HG03354 (cell line): ENCODE measurements at regions not wholly inside any gene's neighbourhood (a gene's known extent, or its start where the extent isn't known, plus 50 kb on each side); places are given as distances from the start of the nearest gene placed in this dataset.

Experiments used
- ATAC-seq: cut with Tn5 transposase; IDR thresholded peaks from one replicate; pipeline ENCODE4 v1.9.1; 2021; ENCODE audit warnings: mild to moderate bottlenecking; ENCODE audit not compliant: unreplicated experiment, poor library complexity, severe bottlenecking

GRCh38 chr1:166221316-166221715, 54.5 kb upstream of the FAM78B start:
- peak; percentile 56 for ATAC-seq

- no peak for ATAC-seq
Measured at GRCh38 chr1:166233750-166234366, 67.1 kb upstream of the FAM78B start.

DNA sequence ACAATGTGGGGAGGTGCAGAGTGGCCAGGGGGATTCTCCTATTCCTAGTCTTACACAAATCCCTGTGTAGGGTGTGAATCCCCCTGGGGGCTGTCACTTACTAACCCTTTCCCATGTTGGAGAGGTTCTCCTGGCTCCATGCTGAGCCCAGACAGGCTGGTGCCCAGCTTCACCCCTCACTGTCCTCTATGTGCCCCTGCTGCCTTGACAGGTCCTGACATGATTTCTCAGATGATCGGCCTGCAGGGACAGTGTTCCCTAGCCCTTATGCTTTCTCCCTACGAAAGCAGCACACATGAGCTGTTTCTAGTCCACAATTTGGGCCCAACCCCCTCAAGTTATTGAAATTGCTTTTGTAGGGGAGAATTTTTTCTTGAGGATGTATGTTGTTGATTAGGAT, 68.9 kb upstream of the FAM78B start:
- ATAC-seq, result no peak

GRCh38 chr1:166237675-166238074, 70.9 kb upstream of the FAM78B start:
- ATAC-seq, result no peak

- ATAC-seq, result no peak
Measured at GRCh38 chr1:166253076-166253779, 86.4 kb upstream of the FAM78B start.

DNA sequence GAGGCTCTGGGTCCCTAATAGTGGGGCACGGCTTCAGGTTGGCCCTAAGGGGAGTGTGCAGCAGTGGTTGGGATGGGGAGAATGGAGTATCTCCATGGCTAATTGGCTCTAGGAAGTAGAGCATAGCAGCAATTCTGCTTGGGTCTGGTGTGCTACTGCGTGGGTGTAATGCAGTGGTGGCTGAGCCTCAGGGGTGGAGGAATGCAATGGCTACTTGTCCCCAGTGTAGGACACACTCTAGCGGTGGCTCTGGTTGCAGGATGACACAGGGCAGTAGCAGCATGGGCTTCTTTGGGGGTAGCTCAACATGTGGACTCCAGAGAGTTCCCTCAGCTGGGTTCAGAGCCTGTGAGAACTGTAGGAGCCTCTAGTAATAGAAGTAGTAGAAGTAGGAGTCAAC, 91.2 kb upstream of the FAM78B start:
- ATAC-seq, result no peak

DNA sequence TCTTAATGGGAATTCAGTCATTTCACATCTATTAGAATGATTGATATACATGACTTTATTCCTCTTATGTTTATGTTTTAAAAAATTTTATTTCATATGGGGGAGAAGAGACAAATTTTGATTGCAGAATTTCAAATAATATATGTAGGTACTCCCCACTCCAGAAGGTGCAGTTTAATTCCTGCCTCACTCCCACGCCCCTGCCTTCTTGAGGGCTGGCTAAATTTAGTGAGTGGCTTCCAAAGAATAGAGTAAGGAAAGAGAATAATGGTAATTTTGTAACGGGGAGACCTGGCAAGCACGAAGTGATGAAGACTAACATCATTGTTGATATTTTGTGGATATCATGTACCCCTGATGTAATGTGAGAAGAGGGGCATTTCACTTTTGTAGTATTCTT, 94.7 kb upstream of the FAM78B start:
- no peak for ATAC-seq

- ATAC-seq, result no peak
Measured at GRCh38 chr1:166270476-166271150, 103.8 kb upstream of the FAM78B start.

DNA sequence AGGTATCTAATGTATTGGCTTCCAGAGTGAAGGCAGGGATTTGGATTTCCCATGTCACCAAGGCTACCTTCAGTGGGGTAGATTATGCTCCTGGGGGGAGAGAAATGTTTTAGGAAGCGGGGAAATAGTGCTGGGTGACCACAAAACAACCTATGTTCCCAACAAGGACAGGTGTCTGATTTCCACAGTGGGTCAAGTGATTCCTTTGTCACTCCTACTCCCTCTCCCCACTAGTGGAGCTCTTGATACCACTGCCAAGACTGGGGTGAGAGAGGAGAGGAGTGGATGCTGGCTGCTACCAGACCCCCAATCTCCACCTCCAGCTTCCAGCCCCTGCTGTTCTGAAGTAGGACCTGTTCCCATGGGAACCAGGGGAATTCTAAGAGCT, 104.3 kb upstream of the FAM78B start:
- ATAC-seq, result no peak

- peak; percentile 74 for ATAC-seq
Measured at GRCh38 chr1:166272155-166272554, 105.4 kb upstream of the FAM78B start.

GRCh38 chr1:166272851-166273250, 106.0 kb upstream of the FAM78B start:
- ATAC-seq, result no peak

DNA sequence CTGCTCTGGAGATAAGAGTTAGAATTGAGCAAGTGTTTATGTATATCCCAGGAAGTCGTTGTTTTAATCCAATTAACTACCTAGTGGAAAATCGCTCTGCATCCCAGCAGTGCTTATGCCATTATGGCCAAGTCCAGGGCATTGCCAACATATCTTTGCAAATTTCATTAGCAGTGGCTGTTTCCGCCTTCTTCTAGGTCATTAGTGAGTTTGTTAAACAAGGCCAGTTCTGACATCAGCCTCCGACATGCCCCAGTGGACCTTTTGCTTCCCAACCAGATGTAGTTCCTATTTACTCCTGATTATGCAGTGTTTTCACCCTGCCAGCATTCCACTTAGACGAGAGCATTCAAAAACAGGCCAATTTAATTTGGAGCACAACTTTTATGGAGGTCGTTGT, 106.8 kb upstream of the FAM78B start:
- no peak for ATAC-seq

GRCh38 chr1:166282391-166283137, 115.8 kb upstream of the FAM78B start:
- no peak for ATAC-seq

GRCh38 chr1:166283190-166283589, 116.4 kb upstream of the FAM78B start:
- ATAC-seq, result no peak

- ATAC-seq, result no peak
Measured at GRCh38 chr1:166283600-166283999, 116.8 kb upstream of the FAM78B start.

DNA sequence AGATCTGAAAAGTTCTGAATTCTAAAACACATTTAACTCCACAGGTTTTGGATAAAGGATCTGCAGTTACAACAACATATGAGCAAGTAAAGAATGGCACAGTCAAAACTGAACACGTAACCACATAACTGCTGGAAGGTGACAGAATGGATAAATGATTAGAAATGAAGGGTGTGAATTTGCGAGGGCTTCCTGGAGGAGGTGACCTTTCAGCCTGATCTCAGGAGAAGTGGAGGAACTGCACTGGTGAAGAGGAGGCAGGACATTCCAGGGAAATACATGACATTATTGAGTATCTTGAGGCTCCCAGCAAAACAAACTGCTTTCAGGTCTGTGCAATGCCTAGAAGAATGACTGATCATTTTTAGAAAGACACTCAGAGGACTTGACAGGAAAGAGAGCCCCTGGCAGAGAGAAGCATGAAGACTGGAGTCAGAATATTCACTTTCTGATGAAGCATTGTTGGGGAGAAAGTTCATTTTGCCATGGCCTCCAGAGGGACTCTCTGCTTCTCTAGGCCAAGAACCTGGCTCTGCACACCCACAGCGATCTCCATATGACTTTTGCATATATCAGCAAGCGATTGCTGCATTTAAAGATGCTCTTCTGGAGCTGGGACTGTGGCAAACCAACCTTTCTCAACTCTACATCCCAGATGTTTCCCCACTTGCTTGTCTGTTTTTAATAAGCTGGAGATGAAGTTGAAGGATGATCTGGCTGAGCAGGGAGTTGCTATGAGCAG, 122.7 kb upstream of the FAM78B start:
- no peak for ATAC-seq

DNA sequence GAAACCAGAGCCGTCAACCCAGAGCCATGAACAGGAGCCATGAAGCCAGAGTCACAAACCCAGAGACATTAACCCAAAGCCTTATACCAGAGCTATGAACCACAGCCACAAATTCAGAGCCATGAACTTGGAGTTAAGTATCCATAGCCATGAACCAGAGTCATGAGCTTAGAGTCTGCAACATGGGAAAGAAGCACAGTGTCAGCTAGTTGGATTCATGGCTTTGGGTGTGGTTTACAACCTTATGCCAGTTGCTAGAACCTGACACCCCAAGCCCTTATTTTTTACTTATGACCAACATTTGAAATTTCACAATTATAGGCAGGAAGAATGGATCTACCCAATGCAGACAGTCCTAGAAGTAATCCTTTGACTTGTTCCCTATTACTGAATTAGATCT, 128.9 kb upstream of the FAM78B start:
- no peak for ATAC-seq

- ATAC-seq, result no peak
Measured at GRCh38 chr1:166297993-166298392, 131.2 kb upstream of the FAM78B start.

- no peak for ATAC-seq
Measured at GRCh38 chr1:166300767-166301166, 134.0 kb upstream of the FAM78B start.
